Osteocyte (in vitro differentiated cells): ENCODE measurements at regions not wholly inside any gene's neighbourhood (a gene's known extent, or its start where the extent isn't known, plus 50 kb on each side); places are given as distances from the start of the nearest gene placed in this dataset.

Source experiments
- DNase-seq: peaks from one replicate; pipeline ENCODE4 v3.0.0; 2021; ENCODE audit warnings: mixed read lengths; ENCODE audit not compliant: unreplicated experiment; ENCODE audit errors: extremely low spot score
- H3K27ac Mint-ChIP-seq: one replicate; pipeline ENCODE4 v1.8.0; 2021; ENCODE audit warnings: mild to moderate bottlenecking, mixed read lengths; ENCODE audit not compliant: unreplicated experiment
- H3K27me3 Mint-ChIP-seq: one replicate; pipeline ENCODE4 v1.8.0; 2021; ENCODE audit warnings: mixed read lengths; ENCODE audit not compliant: unreplicated experiment
- H3K36me3 Mint-ChIP-seq: one replicate; pipeline ENCODE4 v1.8.0; 2021; ENCODE audit warnings: mixed read lengths; ENCODE audit not compliant: unreplicated experiment
- H3K4me1 Mint-ChIP-seq: one replicate; pipeline ENCODE4 v1.8.0; 2021; ENCODE audit warnings: mixed read lengths; ENCODE audit not compliant: unreplicated experiment
- H3K4me3 Mint-ChIP-seq: one replicate; pipeline ENCODE4 v1.8.0; 2021; ENCODE audit warnings: mild to moderate bottlenecking, moderate library complexity, mixed read lengths; ENCODE audit not compliant: unreplicated experiment
- H3K9me3 Mint-ChIP-seq: one replicate; pipeline ENCODE4 v1.8.0; 2021; ENCODE audit warnings: mixed read lengths; ENCODE audit not compliant: unreplicated experiment
- TF ChIP-seq, protein P1 (sequence below): fragments of 200-600 bp; sonication (generic); IDR thresholded peaks from 2 replicates; pipeline ENCODE4 v1.5.0; 2021; ENCODE audit warnings: antibody characterized with exemption, mild to moderate bottlenecking, moderate library complexity

DNA sequence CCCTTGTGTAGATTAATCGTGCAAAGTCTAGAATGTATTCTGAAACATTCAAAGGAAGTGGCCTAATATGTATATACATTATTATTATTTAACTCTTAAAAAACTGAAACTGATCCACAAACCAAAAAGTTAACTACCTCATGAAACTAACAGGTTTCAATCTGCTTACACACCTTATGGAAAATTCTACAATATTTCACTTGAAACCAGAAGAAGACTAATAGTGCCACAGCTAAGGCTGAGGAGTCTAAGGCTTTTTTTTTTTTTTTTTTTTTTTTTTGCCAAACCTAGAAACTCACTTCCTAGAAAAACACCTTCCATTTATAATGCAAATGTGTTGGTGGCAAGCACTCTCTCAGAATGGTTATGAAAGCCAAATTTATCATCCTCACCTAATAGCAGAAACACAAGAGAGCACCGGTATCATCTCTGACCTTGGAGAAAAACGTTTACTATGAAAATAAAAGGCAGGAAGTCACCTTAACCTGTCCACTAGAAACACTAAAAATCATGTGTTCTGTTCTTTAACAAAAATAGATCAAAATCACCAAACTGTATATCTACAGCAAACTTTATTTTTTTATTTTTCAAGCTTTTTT is 586.1 kb downstream of the FRK start:
- TF ChIP-seq, protein P1, sequence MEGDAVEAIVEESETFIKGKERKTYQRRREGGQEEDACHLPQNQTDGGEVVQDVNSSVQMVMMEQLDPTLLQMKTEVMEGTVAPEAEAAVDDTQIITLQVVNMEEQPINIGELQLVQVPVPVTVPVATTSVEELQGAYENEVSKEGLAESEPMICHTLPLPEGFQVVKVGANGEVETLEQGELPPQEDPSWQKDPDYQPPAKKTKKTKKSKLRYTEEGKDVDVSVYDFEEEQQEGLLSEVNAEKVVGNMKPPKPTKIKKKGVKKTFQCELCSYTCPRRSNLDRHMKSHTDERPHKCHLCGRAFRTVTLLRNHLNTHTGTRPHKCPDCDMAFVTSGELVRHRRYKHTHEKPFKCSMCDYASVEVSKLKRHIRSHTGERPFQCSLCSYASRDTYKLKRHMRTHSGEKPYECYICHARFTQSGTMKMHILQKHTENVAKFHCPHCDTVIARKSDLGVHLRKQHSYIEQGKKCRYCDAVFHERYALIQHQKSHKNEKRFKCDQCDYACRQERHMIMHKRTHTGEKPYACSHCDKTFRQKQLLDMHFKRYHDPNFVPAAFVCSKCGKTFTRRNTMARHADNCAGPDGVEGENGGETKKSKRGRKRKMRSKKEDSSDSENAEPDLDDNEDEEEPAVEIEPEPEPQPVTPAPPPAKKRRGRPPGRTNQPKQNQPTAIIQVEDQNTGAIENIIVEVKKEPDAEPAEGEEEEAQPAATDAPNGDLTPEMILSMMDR: no peak
- Mint-ChIP-seq H3K9me3 (no peaks in the 10 kb centered on the region), H3K4me1 (no peaks in the 10 kb centered on the region), H3K36me3 (no peaks in the 10 kb centered on the region), H3K4me3 (no peak overlapping the region), H3K27me3 (peaks cover 6% of the 10 kb centered on the region), H3K27ac (no peak overlapping the region)
- DNase-seq: no peak

DNA sequence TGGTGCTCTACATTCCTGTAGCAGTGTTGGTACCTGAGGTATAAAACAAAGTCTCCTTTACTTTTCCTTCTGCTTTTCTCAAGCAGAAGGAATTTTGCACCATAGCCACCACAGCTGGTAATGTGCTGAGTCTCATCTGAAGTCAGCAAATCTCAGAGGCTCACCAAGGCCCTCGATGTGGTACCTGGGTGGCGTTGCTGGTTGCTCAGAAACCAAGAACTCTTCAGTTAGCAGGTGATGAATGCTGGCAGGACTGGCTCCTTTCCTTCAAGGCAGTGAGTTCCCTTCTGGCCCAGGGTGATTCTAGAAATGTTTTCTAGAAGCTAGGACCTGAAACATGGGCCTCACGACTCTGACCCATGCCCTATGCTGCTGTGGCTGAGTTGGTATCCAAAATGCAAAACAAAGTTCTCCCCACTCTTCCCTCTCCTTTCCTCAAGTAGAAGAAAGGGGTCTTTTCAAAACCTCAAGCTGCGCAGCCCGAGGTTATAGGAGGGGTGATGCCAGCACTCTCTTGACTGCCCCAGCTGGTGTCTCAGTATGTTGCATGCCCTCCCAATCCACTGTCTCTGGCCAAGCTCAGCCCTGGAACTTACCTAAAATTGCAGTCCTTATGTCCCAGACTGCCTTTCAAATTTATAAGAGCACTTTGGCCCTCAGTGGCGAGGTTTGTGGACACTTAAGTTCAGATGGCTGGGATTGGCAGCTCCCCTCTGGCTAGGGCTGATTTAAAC is 592.3 kb downstream of the FRK start:
- no peaks in the 10 kb centered on the region for H3K4me1 Mint-ChIP-seq
- TF ChIP-seq, protein P1: no peak
- DNase-seq: no peak
- H3K27ac Mint-ChIP-seq: no peak overlapping the region
- no peak overlapping the region for H3K4me3 Mint-ChIP-seq
- H3K9me3 Mint-ChIP-seq: peaks cover 5% of the 10 kb centered on the region
- H3K27me3 Mint-ChIP-seq: peaks cover 2% of the 10 kb centered on the region
- no peaks in the 10 kb centered on the region for H3K36me3 Mint-ChIP-seq

DNA sequence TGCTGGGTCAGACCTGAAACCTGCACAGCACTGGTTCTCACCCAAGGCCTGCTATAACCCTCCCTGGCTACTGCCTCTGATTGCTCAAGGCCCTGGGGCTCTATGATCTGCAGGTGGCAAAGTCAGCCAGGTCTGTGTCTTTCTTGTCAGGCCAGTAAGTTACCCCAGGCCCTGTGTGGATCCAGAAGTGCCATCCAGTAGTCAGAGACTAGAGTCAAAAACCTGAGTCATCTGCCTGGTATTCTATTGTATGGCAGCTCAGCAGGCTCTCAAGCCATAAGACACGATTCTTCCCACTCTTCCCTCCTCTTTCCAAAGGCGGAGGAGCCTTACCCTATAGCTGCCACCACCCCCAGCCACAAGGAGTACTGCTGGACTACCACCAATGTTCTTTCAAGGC is 593.0 kb downstream of the FRK start:
- no peak for DNase-seq
- H3K36me3 Mint-ChIP-seq: no peaks in the 10 kb centered on the region
- no peaks in the 10 kb centered on the region for H3K4me1 Mint-ChIP-seq
- TF ChIP-seq, protein P1: no peak
- peaks cover 5% of the 10 kb centered on the region for H3K9me3 Mint-ChIP-seq
- H3K27me3 Mint-ChIP-seq: peaks cover 2% of the 10 kb centered on the region
- H3K4me3 Mint-ChIP-seq: no peak overlapping the region
- H3K27ac Mint-ChIP-seq: no peak overlapping the region

DNA sequence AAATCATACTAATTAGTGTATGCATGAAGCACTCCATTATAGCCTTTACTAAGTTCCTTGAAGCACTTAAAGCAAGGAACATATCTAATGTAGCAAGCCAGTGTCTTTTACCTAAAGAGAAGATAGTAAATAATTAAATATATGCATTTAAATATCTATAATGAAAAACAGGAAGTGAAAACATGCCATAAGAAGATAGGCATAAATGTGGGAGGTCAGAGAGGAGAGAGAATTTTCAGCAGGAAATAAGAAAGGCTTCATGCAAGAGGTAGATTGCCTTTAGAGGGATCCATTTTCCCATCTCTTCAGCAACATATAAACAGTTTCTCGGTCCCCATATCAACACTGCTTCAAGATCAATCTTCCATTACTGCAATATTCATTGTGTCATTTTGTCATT is 599.8 kb downstream of the FRK start:
- no peak for DNase-seq
- Mint-ChIP-seq H3K36me3 (no peaks in the 10 kb centered on the region), H3K4me3 (no peak overlapping the region), H3K4me1 (no peaks in the 10 kb centered on the region), H3K27ac (no peak overlapping the region), H3K9me3 (no peaks in the 10 kb centered on the region), H3K27me3 (peaks cover 4% of the 10 kb centered on the region)
- TF ChIP-seq, protein P1: no peak

DNA sequence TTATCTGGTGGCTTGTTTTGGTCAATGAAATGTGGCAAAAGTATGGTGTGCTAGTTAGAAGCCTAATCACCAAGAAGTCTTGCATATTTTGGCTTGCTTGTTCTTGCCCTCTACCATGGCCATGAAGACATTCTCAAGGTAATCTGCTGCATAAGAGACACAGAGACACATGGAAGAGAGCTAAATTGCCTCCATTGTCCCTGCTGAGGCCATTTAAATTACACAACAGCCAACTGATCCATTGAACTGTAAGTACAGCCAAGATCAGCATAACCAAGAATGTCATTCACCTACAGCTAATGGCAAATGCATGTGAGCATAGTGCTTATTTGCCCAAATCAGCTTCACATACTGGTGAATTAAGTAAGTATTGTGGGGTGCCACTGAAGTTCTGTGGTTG is 603.8 kb downstream of the FRK start:
- TF ChIP-seq, protein P1: no peak
- no peaks in the 10 kb centered on the region for H3K4me1 Mint-ChIP-seq
- H3K9me3 Mint-ChIP-seq: no peaks in the 10 kb centered on the region
- no peak overlapping the region for H3K27ac Mint-ChIP-seq
- H3K36me3 Mint-ChIP-seq: no peaks in the 10 kb centered on the region
- H3K27me3 Mint-ChIP-seq: no peaks in the 10 kb centered on the region
- no peak for DNase-seq
- H3K4me3 Mint-ChIP-seq: no peak overlapping the region
